SK-N-SH treated with all-trans-retinoic acid at 6 μM for 48 hours (cell line): ENCODE measurements at regions not wholly inside any gene's neighbourhood (a gene's known extent, or its start where the extent isn't known, plus 50 kb on each side); places are given as distances from the start of the nearest gene placed in this dataset.

ENCODE experiments used
- ARNTL ChIP-seq: fragments of 450-650 bp; formaldehyde crosslinking; IDR thresholded peaks from 2 replicates; pipeline ENCODE4 v1.5.0; 2020; ENCODE audit warnings: low read depth, mild to moderate bottlenecking, moderate library complexity, borderline replicate concordance
- BACH2 ChIP-seq: fragments of 250-450 bp; sonication (Bioruptor Pico); IDR thresholded peaks from 2 replicates; pipeline ENCODE4 v1.9.0; 2021; ENCODE audit warnings: mild to moderate bottlenecking, borderline replicate concordance
- CREB5 ChIP-seq: fragments of 250-450 bp; sonication (Bioruptor Pico); IDR thresholded peaks from 2 replicates; pipeline ENCODE4 v1.5.1; 2020; ENCODE audit warnings: low read depth, mild to moderate bottlenecking, moderate library complexity
- CSRNP3 ChIP-seq: fragments of 250-450 bp; sonication (Bioruptor Pico); IDR thresholded peaks from 2 replicates; pipeline ENCODE4 v1.5.1; 2021; ENCODE audit warnings: mild to moderate bottlenecking, moderate library complexity
- ESRRG ChIP-seq: fragments of 250-450 bp; sonication (Bioruptor Pico); IDR thresholded peaks from 2 replicates; pipeline ENCODE4 v1.6.1; 2021; ENCODE audit warnings: mild to moderate bottlenecking
- PATZ1 ChIP-seq: fragments of 250-450 bp; sonication (Bioruptor Pico); IDR thresholded peaks from 2 replicates; pipeline ENCODE4 v1.8.0; 2020; ENCODE audit warnings: mild to moderate bottlenecking, moderate library complexity, borderline replicate concordance
- POU6F1 ChIP-seq: fragments of 250-450 bp; sonication (Bioruptor Pico); IDR thresholded peaks from 2 replicates; pipeline ENCODE4 v1.8.0; 2021; ENCODE audit warnings: low read depth, mild to moderate bottlenecking, moderate library complexity, borderline replicate concordance
- TCF4 ChIP-seq: fragments of 250-450 bp; sonication (Bioruptor Pico); IDR thresholded peaks from 2 replicates; pipeline ENCODE4 v1.8.0; 2021; ENCODE audit warnings: mild to moderate bottlenecking, moderate library complexity, borderline replicate concordance
- TOX ChIP-seq: fragments of 250-450 bp; sonication (Bioruptor Pico); IDR thresholded peaks from 2 replicates; pipeline ENCODE4 v1.8.0; 2021; ENCODE audit warnings: mild to moderate bottlenecking, moderate library complexity, borderline replicate concordance
- TSHZ2 ChIP-seq: fragments of 250-450 bp; sonication (Bioruptor Pico); IDR thresholded peaks from 2 replicates; pipeline ENCODE4 v1.5.0; 2020; ENCODE audit warnings: mild to moderate bottlenecking, moderate library complexity
- ZC3H10 ChIP-seq: fragments of 250-450 bp; sonication (Bioruptor Pico); IDR thresholded peaks from 2 replicates; pipeline ENCODE4 v1.5.1; 2021; ENCODE audit warnings: mild to moderate bottlenecking, moderate library complexity
- ZFP30 ChIP-seq: fragments of 450-650 bp; formaldehyde crosslinking; IDR thresholded peaks from 2 replicates; pipeline ENCODE4 v1.5.0; 2022; ENCODE audit warnings: mild to moderate bottlenecking, moderate library complexity

- TF ChIP-seq TSHZ2 (CRISPR knock-in tag): no peak
- TF ChIP-seq PATZ1 (CRISPR knock-in tag): peak; percentile 41; the same call in 1 of the 2 replicates
- TF ChIP-seq ARNTL (CRISPR knock-in tag): no peak
- no peak for TF ChIP-seq TOX
- TF ChIP-seq BACH2 (CRISPR knock-in tag): no peak
- no peak for TF ChIP-seq ZC3H10 (CRISPR knock-in tag)
- no peak for TF ChIP-seq CREB5
- no peak for TF ChIP-seq CSRNP3 (CRISPR knock-in tag)
- TF ChIP-seq ESRRG (CRISPR knock-in tag): no peak
- no peak for TF ChIP-seq POU6F1 (CRISPR knock-in tag)
- no peak for TF ChIP-seq ZFP30
- TF ChIP-seq TCF4 (CRISPR knock-in tag): no peak
These were observed 174.1 kb upstream of the RTL1 start for GRCh38 chr14:101077481-101078074.
